ENCODE measurements at regions not wholly inside any gene's neighbourhood (a gene's known extent, or its start where the extent isn't known, plus 50 kb on each side); places are given as distances from the start of the nearest gene placed in this dataset.
A peak's percentile ranks its signal among the peaks of the same experiment; 100 is the strongest.

DNA sequence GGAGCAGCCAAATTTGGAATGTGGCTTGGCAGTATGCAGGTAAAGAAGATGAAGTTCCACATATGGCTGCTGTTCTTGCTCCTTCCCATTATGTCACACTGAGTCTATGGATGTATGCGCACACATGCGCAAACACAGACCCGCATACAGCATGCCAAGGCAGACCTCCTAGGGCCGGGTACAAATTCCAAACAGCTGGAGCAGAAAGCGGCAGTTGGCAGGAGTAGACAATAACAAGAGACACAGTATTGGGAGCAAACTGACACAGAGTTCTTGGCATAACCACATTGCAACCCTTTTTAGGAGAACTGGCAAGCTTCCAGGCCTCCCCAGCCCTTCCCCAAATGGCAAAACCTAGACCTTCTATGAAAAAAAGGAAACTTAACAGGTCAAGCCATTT is 268.9 kb downstream of the SP3 start:
- H3K27me3 ChIP-seq: no peaks in the 10 kb centered on the region
- DNase-seq: no peak
- H3K9me3 ChIP-seq: no peaks in the 10 kb centered on the region
- H3K4me1 ChIP-seq: no peaks in the 10 kb centered on the region
- no peak overlapping the region for H3K4me3 ChIP-seq
- no peaks in the 10 kb centered on the region for H3K36me3 ChIP-seq
- TF ChIP-seq, protein P1, sequence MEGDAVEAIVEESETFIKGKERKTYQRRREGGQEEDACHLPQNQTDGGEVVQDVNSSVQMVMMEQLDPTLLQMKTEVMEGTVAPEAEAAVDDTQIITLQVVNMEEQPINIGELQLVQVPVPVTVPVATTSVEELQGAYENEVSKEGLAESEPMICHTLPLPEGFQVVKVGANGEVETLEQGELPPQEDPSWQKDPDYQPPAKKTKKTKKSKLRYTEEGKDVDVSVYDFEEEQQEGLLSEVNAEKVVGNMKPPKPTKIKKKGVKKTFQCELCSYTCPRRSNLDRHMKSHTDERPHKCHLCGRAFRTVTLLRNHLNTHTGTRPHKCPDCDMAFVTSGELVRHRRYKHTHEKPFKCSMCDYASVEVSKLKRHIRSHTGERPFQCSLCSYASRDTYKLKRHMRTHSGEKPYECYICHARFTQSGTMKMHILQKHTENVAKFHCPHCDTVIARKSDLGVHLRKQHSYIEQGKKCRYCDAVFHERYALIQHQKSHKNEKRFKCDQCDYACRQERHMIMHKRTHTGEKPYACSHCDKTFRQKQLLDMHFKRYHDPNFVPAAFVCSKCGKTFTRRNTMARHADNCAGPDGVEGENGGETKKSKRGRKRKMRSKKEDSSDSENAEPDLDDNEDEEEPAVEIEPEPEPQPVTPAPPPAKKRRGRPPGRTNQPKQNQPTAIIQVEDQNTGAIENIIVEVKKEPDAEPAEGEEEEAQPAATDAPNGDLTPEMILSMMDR (IDR thresholded peaks at IDR 0.05): no peak
- TF ChIP-seq POLR2A (IDR thresholded peaks at IDR 0.05): no peak
- H3K27ac ChIP-seq: no peak overlapping the region

- H3K4me1 ChIP-seq: no peaks in the 10 kb centered on the region
- TF ChIP-seq POLR2A (IDR thresholded peaks at IDR 0.05): no peak
- TF ChIP-seq, protein P1 (IDR thresholded peaks at IDR 0.05): no peak
- no peaks in the 10 kb centered on the region for H3K27me3 ChIP-seq
- DNase-seq: no peak
- no peak overlapping the region for H3K4me3 ChIP-seq
- no peaks in the 10 kb centered on the region for H3K36me3 ChIP-seq
- H3K9me3 ChIP-seq: no peaks in the 10 kb centered on the region
- H3K27ac ChIP-seq: no peak overlapping the region
These were observed 267.2 kb downstream of the SP3 start for GRCh38 chr2:173697929-173698328.

DNA sequence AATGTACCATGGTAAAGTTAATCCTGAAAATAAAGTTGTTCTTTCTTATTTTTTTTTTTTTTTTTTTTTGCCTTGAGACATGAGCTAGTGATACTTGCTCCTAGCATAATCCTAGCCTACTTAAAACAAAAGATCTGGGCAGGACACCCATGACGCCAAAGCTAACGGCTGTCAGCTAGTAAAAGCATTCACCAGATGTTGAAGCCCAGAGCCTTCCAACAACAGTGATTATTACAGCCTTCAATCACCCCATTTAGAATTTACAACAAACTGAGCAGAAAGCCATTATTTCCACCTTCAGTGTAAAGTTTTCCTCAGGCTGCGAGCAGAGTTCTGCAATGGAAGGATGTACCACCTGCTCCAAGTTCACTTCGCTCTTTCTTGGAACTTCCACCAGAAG is 259.5 kb downstream of the SP3 start:
- no peaks in the 10 kb centered on the region for H3K9me3 ChIP-seq
- H3K27ac ChIP-seq: no peak overlapping the region
- peaks cover 0 to 5% (median 0%) of the 10 kb centered on the region in 4 donors for H3K4me1 ChIP-seq
- no peak for DNase-seq
- H3K4me3 ChIP-seq: no peak overlapping the region
- no peaks in the 10 kb centered on the region for H3K27me3 ChIP-seq
- H3K36me3 ChIP-seq: no peaks in the 10 kb centered on the region
- TF ChIP-seq POLR2A (IDR thresholded peaks at IDR 0.05): no peak
- TF ChIP-seq, protein P1 (IDR thresholded peaks at IDR 0.05): no peak

DNA sequence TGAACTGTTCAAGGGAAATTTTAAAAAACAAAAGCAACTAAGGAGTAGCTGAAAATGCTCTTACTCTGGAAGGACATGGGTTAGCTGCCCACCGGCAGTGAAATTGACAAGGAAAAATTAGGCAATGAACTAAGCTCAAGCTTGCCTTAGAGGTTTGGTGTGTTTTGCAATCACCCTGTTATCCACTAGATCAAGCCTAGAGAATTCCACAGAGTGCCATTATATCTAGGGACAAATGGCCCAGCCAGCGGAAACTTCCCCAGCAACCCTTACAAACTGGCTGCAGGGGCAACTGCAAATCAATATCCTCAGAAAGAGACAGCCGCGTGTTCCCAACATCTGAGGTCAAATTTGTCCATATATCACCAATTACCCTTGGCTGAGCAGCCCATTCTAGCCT is 258.2 kb downstream of the SP3 start:
- Histone ChIP-seq H3K36me3 (no peaks in the 10 kb centered on the region), H3K27ac (no peak overlapping the region), H3K27me3 (no peaks in the 10 kb centered on the region), H3K4me1 (peaks cover 0 to 5% (median 0%) of the 10 kb centered on the region in 4 donors), H3K4me3 (no peak overlapping the region), H3K9me3 (no peaks in the 10 kb centered on the region)
- DNase-seq: no peak
- TF ChIP-seq POLR2A (IDR thresholded peaks at IDR 0.05): no peak
- TF ChIP-seq, protein P1 (IDR thresholded peaks at IDR 0.05): no peak

DNA sequence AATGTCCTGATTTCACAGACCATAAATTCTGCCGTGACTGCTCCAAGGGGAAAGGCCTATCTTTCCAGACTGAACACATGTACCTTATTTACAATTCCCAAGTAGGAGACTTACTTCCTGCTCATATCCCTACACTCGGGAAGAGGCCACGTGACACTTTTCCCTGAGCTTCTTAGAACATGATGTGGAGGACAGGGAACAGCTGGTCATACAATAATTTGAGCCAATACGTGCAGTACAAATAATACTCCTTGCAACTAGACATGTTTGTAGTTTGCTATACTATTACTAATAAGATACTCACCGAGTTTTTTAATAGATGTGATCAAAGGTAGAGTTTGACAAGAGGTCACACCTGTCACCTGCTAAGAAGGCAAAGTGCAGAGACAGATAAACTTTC is 256.4 kb downstream of the SP3 start:
- Histone ChIP-seq H3K27ac (peak overlapping the region in 1 of 4 donors; percentile 12), H3K4me3 (no peak overlapping the region), H3K36me3 (no peaks in the 10 kb centered on the region), H3K4me1 (peaks cover 0 to 5% (median 0%) of the 10 kb centered on the region in 4 donors), H3K27me3 (no peaks in the 10 kb centered on the region), H3K9me3 (no peaks in the 10 kb centered on the region)
- DNase-seq: peak in 1 of 3 donors; percentile 61
- no peak for TF ChIP-seq POLR2A (IDR thresholded peaks at IDR 0.05)

- Histone ChIP-seq H3K4me3 (no peak overlapping the region), H3K4me1 (peaks cover 0 to 5% (median 0%) of the 10 kb centered on the region in 4 donors), H3K9me3 (no peaks in the 10 kb centered on the region), H3K36me3 (no peaks in the 10 kb centered on the region), H3K27me3 (no peaks in the 10 kb centered on the region), H3K27ac (no peak overlapping the region)
- DNase-seq: no peak
- TF ChIP-seq, protein P1 (IDR thresholded peaks at IDR 0.05): no peak
- TF ChIP-seq POLR2A (IDR thresholded peaks at IDR 0.05): no peak
These were observed 253.4 kb downstream of the SP3 start for GRCh38 chr2:173711816-173712215.
